GM18499 (cell line): ENCODE measurements at regions not wholly inside any gene's neighbourhood (a gene's known extent, or its start where the extent isn't known, plus 50 kb on each side); places are given as distances from the start of the nearest gene placed in this dataset.
"Not testable (repeated sequence)": the region's sequence is repeated elsewhere in the genome, so short reads cannot be mapped to it uniquely, and the experiment has no call there.

ENCODE experiments used
- ATAC-seq: cut with Tn5 transposase; IDR thresholded peaks from one replicate; pipeline ENCODE4 v1.9.1; 2021; ENCODE audit warnings: moderate number of reproducible peaks; ENCODE audit not compliant: insufficient read depth, unreplicated experiment

DNA sequence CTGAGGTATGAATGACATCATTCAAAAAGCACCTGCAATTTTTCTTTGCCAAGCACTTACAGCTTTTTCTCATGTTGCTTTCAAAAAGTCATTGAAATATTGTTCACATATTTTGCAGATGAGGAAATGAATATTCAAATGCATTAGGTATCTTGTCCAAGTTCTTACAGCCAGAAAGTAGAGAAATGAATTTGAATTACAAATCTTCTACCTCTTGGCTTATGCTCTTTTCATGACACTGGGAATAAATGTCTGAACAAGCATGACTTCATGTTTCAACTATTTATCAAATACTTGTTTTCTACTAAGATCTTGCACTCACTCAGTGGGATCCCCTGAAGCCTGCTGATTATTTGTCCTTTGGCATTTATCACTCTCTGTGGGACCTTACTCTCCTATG, 267.2 kb upstream of the BTG1 start:
- no peak for ATAC-seq

DNA sequence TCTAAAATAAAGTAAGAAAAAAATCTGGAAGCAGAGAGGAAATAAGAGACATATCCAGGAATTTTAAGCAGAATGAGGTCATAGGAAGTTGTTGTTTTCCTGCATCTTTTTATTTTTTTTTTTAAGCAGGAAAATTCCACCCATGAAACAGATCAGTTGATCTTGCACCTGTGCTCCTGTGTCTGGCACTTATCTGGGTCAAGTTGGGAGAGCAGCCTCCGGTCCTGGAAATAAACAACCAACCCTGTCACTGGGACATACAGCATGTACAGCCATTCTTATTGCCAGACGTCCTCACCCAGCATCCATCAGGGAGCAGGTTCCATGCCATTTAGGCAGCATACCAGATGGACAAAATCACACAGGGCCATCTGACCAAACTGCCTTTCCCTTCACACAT, 266.0 kb upstream of the BTG1 start:
- no peak for ATAC-seq

DNA sequence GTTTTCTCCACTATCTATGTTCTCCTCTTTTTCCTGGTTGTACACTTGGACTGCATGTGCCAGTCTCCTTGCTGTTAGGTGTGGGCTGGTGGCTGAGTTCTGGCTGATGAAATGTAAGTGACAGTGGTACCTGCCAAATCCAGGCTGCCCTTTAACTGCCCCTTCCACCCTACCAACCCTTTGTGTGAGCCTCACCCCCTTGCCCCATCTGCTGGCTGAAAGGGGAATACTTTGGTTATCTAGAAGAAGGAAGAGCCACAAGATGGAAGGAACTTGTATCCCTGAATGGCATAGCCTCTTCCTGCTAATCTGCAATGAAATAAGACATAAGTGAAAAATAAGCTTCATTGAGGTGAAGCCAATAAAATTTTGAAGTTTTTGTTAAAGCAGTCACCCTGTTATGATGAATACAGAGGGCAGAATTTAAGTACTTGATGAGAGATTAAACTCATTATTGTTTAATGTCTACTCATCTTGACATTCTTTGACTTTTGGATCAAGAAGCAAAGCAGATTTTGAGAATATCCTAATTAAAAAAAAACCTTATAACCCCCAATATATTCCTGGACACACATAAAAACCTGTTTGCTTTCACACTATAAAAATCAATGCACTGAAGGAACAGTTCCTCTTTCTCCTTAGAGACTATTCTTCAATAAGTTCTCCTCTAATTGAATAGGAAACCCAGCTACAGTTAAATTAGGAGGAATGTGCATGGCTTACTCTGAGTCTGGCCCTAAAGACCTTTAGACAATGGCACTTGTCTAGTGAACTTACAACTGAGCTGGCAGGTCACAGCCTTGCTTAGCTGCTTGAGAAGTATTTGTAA, 262.6 kb upstream of the BTG1 start:
- no peak for ATAC-seq

DNA sequence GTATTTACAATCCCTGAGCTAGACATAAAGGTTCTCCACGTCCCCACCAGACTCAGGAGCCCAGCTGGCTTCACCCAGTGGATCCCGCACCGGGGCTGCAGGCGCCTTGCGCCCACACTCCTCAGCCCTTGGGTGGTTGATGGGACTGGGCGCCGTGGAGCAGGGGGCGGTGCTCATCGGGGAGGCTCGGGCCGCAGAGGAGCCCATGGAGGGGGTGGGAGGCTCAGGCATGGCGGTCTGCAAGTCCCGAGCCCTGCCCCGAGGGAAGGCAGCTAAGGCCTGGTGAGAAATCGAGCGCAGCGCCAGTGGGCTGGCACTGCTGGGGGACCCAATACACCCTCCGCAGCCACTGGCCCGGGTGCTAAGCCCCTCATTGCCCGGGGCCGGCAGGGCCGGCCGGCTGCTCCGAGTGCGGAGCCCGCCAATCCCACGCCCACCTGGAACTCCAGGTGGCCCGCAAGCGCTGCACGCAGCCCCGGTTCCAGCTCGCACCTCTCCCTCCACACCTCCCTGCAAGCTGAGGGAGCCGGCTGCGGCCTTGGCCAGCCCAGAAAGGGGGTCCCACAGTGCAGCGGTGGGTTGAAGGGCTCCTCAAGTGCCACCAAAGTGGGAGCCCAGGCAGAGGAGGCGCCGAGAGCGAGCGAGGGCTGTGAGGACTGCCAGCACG, 260.9 kb upstream of the BTG1 start:
- not testable (repeated sequence) for ATAC-seq

DNA sequence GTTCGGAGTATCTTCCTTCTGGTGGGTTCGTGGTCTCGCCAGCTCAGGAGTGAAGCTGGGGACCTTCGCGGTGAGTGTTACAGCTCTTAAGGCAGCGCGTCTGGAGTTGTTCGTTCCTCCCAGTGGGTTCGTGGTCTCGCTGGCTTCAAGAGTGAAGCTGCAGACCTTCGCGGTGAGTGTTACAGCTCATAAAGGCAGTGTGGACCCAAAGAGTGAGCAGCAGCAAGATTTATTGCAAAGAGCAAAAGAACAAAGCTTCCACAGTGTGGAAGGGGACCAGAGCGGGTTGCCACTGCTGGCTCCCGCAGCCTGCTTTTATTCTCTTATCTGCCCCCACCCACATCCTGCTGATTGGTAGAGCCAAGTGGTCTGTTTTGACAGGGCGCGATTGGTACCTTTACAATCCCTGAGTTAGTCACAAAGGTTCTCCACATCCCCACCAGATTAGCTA, 260.2 kb upstream of the BTG1 start:
- ATAC-seq = not testable (repeated sequence)

DNA sequence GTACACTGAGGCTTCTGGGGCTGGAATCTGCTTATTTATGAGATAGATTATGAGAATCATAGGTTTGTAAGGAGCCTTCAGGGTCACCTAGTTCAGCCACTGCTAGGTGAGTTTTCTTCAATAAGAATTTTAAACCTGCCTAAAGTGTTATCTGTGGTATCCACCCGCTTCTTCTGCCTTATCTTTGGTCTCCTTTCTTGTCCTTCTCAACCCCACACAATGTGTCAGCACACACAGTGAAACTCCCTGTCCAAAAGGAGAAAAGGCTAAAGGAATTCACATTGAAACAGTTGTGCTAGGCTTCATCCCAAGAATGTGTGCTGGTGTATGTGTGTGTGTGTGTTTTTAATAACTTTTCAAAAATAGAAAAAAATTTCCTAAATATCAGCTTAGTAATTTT, 259.3 kb upstream of the BTG1 start:
- no peak for ATAC-seq

DNA sequence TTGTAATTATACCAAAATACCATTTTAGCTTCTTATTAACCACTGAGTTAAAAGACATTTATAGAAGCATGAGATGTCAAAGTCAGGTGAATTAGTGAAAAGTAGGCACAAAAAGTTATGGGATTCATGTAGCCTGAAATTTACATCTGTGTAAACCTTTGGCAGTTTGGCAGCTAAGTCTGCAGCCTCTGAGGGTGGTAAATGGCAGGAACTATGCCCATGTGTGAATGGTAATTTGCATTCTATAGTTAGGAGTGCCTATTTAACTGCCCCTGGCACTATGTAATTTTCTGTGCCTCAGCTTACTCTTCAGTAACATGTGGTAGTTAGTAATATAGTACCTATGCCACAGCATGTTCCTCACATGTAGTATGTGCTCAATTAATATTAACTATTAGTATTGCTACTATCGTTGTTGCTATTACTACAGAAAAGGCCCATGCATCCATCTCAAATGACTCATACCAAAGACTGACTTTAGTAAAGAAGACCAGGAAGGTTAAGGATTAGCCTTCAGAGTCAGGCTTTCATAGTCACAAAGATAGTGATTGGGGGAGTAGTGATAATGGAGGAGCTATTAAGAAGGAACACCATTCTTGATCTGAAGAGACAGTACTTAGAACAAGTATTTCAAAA, 258.7 kb upstream of the BTG1 start:
- ATAC-seq = no peak

DNA sequence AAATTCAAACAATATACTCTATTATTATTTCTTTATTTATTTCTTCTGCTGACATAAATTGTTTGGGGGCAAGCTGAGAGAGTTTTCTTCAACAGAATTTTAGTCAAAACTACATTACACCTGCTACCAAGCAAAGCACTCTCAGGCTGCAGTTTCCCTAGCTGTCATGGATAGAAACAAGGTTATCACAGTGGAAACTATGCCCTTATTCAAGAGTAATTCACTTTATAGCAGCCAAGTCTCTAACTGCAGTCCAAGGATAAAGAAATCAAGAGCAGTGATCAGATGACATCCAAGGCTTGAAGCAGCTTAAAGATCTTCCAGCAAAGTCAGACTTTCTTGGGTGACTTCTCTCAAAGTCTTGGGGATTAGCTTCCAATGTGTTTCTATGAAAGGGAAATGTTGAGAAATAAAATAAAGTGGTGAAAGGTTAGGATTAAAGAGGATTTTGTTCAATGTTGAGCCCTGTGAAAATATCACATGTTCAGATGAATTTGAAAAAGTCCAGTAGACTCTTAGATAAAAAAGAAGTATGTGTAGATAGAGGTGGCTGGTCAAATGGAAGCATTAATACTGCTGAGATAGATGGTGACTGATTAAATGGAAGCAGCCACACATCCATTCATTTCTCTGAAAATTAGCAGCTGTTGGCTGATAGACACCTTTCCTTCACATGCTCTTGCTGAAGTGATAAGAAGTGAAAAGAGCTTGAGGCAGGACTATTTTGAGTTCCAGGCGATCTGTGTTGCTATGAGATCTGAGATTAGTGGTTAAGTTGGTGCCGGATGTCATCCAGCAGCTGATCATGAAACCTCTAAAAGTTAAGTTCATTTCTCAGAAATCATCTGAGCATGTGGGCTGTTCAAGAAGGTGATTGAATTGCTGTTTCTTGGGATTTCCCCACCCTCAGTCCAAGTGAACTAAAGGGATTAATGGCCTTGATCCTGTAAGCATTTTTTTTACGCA, 257.8 kb upstream of the BTG1 start:
- peak; percentile 90 for ATAC-seq

DNA sequence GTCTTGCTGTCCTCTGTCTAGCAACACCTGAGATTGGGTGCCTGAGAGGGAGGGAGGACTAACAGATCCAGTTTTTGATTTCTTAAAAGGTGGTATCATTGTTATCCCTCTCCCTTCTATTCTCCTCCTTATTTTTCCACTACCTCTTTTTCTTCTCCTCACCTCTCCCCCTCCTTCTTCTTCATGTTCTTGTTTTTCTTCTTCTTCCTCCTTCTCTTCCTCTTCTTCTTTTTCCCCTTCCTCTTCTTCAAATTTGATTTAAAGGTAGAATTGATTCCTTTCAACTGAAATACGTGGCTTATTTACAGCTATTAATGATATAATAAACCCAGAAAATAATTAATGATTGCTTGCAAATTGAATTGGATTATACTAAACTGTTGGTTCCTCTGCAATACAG, 256.8 kb upstream of the BTG1 start:
- no peak for ATAC-seq

DNA sequence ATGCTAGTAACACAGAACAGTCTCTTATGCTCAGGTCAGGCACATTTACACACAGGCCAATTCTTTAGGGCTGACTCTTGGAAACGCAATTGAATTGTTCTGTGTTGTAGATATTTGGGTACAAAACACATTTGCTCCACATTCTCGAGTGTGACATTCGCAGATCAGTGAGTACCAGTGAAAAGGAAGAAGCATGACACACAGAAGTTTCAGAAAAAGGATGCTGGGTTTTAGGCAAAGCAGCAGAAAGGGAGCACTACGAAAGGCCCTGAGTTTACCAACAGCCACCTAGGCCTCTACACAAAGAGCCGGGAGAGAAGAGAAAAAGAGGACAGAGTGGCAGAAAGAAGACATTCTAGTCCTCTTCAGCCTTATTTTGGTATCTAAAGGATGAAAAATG, 254.4 kb upstream of the BTG1 start:
- no peak for ATAC-seq

DNA sequence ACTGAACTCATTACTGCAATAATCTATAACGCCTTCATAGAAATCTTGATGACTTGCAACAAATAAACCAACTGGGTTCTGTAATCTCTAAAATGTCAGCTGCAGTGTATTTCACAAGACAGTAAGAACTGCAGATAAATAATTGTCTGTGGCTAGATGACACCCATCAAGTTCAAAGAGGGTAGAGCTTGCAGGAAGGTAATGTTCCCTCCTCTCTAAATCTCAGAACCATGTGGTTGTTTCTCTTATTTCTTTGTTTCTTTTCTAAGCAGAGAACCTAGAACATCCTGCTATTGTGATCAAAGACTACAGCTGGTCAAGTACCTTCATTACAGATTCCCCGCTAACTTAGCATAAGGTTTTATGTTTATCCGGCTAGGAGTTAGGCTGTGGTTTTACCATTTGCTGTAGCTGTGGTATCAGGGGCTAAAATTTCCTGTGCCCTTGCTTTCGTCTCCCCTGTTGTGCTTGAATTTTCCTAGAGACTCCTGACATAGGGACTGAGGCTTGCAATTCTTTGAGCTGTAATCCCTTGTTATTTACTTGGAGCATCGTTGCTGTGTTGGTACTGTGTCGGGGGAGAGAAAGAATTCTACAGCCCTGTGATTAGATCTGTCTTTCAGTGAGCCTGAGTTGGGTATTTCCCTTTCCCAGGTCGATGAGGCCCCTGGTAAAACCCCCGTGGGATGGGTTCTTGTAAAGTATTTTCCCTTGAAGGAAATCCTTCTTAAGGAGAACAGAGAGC, 253.1 kb upstream of the BTG1 start:
- ATAC-seq = no peak

DNA sequence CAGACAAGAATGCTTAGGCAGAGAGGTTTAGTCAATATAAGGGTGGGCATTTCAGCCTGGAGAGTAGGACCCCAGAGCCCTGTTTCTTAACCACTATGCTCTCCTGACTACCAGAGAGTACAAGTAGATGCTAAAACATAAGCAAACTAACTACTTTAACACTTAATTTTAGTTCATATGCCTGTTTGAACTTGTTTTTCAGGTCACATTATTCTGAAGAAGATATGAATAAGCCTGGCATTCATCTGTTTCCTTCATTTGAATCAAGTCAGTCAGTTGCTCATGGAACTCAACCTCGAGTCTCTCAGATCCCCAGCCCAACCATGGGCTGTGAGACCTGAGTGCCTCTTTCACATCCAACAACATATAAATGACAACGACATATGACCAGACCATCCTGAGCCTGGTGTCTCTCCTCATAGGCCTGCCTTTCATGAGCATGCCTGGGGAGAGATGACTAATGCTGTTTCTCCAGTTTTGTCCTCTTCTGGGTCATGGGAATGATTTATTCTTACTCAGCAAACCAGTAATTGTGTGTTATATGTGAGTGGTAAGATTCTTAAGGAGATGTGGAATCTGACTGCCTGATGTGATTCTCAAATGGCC, 251.1 kb upstream of the BTG1 start:
- ATAC-seq = no peak

DNA sequence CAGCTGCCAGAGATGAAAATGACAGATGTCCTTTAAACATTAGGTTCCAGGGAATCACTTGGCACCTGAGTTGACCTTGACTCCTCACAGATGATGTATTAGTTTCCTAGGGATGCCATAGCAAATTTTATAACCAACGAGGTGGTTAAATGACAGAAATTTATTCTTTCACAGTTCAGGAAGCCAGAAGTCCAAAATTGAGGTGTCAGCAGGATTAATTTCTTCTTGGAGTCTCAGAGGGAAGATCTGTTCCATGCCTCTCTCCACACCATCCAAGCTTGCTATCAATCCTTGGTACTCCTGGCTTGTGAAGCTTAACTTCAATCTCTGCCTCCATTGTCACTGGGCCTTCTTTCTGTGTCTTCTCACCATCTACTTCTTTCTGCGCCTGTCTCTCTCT, 249.7 kb upstream of the BTG1 start:
- ATAC-seq = no peak

DNA sequence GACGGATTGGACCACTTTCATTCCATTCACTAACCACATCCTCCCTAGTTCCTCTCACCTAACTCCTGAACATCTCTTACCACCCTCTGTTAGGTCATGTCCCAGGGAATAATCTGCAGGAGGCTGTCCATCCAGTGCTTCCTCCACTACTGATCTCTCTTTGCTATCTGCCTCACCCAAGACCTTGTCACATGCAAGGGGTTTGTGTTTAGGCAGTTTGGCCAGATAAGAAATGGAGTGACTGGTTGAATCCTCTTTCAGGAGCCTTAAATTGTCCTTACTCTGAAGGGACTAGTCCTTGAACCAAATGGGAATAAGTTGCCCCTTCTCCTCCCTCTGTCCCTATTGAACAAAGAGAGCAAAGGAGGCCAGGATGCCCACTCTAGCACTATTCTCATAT, 249.2 kb upstream of the BTG1 start:
- ATAC-seq = no peak

DNA sequence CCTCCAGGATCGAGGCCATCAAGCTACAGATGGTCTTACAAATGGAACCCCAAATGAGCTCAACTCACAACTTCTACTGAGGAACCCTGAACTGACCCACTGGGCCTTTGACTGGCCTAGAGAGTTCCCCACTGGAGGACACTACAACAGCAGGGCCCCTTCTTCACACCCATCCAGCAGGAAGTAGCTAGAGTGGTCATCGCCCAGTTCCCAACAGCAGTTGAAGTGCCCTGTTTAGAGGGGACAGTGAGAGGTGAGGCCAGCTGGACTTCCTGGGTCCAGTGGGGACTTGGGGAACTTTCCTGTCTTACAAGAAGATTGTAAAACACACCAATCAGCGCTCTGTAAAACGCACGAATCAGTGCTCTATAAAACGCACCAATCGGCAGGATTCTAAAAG, 247.9 kb upstream of the BTG1 start:
- no peak for ATAC-seq

DNA sequence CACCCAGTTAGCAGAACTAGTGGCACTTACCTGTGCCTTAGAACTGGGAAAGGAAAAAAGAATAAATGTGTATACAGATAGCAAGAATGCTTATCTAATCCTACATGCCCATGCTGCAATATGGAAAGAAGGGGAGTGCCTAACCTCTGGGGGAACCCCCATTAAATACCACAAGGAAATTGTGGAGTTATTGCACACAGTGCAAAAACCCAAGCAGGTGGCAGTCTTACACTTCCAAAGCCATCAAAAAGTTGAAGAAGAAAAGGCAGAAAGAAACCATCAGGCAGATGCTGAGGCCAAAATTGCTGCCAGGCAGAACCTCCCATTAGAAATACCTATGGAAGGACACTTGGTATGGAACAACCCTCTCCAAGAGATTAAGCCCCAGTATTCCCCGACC, 246.1 kb upstream of the BTG1 start:
- not testable (repeated sequence) for ATAC-seq

DNA sequence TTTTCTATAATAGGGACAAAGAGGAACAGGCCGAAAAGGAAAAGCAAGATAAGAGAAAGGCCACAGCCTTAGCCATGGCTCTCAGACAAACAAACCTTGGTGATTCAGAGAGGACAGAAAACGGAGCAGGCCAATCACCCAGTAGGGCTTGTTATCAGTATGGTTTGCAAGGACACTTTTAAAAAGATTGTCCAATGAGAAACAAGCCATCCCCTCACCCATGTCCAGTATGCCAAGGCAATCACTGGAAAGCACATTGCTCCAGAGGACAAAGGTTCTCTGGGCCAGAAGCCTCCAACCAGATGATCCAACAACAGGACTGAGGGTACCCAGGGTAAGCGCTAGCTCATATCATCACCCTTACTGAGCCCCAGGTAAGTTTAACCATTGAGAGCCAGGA, 243.8 kb upstream of the BTG1 start:
- no peak for ATAC-seq

DNA sequence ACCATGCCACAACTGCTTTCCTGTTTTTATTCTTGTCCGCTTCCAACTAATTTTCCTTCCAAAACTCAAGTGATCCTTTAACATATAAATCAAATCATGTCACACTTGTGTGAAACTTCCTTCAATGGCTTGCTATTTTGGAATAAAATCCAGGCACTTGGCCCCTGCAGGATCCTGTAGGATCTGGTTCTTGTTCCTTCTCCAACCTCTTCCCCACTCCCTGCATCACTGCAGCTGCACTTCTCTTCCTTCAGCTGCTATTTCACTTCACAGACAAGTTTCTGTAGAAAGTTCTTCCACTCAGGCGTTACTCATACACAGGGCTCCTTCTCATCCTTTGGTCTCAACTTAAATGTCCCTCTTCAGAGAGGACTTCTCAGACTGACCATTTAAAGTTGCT, 239.7 kb upstream of the BTG1 start:
- ATAC-seq = no peak

DNA sequence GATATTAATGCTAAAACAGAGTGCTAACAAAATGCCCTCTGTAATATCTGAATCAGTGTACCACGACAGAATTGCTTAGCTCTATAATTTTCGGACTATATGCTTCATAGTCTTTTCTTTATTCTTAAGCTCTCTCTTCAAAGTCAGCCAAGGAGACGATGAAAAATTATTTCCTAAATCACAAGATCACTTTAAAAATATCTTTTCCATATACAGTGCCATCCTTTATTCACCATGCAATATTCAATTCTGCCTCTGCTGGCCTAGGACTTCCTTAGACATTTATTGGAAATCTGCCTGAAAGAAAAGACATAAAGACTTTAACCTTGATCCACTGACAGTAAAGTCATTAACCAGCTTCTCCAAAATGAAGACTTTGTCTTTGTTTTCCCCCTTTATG, 238.9 kb upstream of the BTG1 start:
- no peak for ATAC-seq
